DMS114 treated with DMSO at 0.1 percent for 48 hours (cell line): ENCODE measurements at regions not wholly inside any gene's neighbourhood (a gene's known extent, or its start where the extent isn't known, plus 50 kb on each side); places are given as distances from the start of the nearest gene placed in this dataset.
"Not testable (repeated sequence)": the region's sequence is repeated elsewhere in the genome, so short reads cannot be mapped to it uniquely, and the experiment has no call there.

Experiments
- DNase-seq: peaks from one replicate; lab custom pipeline; 2025; ENCODE audit not compliant: unreplicated experiment; lab: John Stamatoyannopoulos, UW

GRCh38 chr14:87640553-87640952 is 352.4 kb downstream of the GALC start:
- no peak for DNase-seq

- no peak for DNase-seq
Measured at GRCh38 chr14:87638196-87638595, 354.8 kb downstream of the GALC start.

- DNase-seq, result no peak
Measured at GRCh38 chr14:87635442-87635841, 357.5 kb downstream of the GALC start.

- no peak for DNase-seq
Measured at GRCh38 chr14:87632796-87633195, 360.2 kb downstream of the GALC start.

GRCh38 chr14:87630846-87631245 is 362.1 kb downstream of the GALC start:
- no peak for DNase-seq

- no peak for DNase-seq
Measured at GRCh38 chr14:87629788-87630187, 363.2 kb downstream of the GALC start.

- no peak for DNase-seq
Measured at GRCh38 chr14:87628780-87629179, 364.2 kb downstream of the GALC start.

- DNase-seq, result no peak
Measured at GRCh38 chr14:87628129-87628528, 364.9 kb downstream of the GALC start.

GRCh38 chr14:87626266-87626665 is 366.7 kb downstream of the GALC start:
- no peak for DNase-seq

GRCh38 chr14:87623616-87624015 is 369.4 kb downstream of the GALC start:
- no peak for DNase-seq

GRCh38 chr14:87617079-87617478 is 375.9 kb downstream of the GALC start:
- no peak for DNase-seq

GRCh38 chr14:87615822-87616679 is 376.9 kb downstream of the GALC start:
- peak; percentile 15 for DNase-seq

- DNase-seq, result no peak
Measured at GRCh38 chr14:87615047-87615446, 377.9 kb downstream of the GALC start.

- no peak for DNase-seq
Measured at GRCh38 chr14:87613881-87614280, 379.1 kb downstream of the GALC start.

GRCh38 chr14:87607056-87607455 is 385.9 kb downstream of the GALC start:
- DNase-seq, result not testable (repeated sequence)

- DNase-seq, result no peak
Measured at GRCh38 chr14:87601036-87601435, 391.9 kb downstream of the GALC start.

GRCh38 chr14:87600240-87600639 is 392.7 kb downstream of the GALC start:
- DNase-seq, result no peak

- DNase-seq, result no peak
Measured at GRCh38 chr14:87581298-87581697, 411.7 kb downstream of the GALC start.

- DNase-seq, result no peak
Measured at GRCh38 chr14:87579036-87579435, 413.9 kb downstream of the GALC start.

GRCh38 chr14:87575378-87575777 is 417.6 kb downstream of the GALC start:
- DNase-seq, result no peak

- no peak for DNase-seq
Measured at GRCh38 chr14:87573591-87573990, 419.4 kb downstream of the GALC start.

GRCh38 chr14:87567618-87568295 is 425.2 kb downstream of the GALC start:
- DNase-seq, result no peak
